ENCODE measurements at regions not wholly inside any gene's neighbourhood (a gene's known extent, or its start where the extent isn't known, plus 50 kb on each side); places are given as distances from the start of the nearest gene placed in this dataset.

- Histone ChIP-seq H2AFZ (no peak overlapping the region), H3K4me3 (ENCODE audit: low read depth, low read length) (no peak overlapping the region), H3K79me2 (no peaks in the 10 kb centered on the region), H3K4me1 (no peaks in the 10 kb centered on the region), H3K4me2 (ENCODE audit: low read length) (no peak overlapping the region), H3K36me3 (ENCODE audit: control insufficient read depth, insufficient read depth, low read length) (peaks cover 2% of the 10 kb centered on the region), H3K27ac (no peak overlapping the region), H3K9me3 (ENCODE audit: control insufficient read depth, low read length) (no peaks in the 10 kb centered on the region), H3K9ac (no peak overlapping the region), H3K27me3 (ENCODE audit: control insufficient read depth, insufficient read depth, low read length) (no peaks in the 10 kb centered on the region)
- TF ChIP-seq CTCF (IDR thresholded peaks at IDR 0.05) = no peak
These were observed 108.1 kb upstream of the SPRY1 start for GRCh38 chr4:123288309-123289025.

- H3K4me1 ChIP-seq = no peaks in the 10 kb centered on the region
- no peak overlapping the region for H3K9ac ChIP-seq
- no peak overlapping the region for H3K27ac ChIP-seq
- no peaks in the 10 kb centered on the region for H3K9me3 ChIP-seq (ENCODE audit: control insufficient read depth, low read length)
- no peak overlapping the region for H3K4me2 ChIP-seq (ENCODE audit: low read length)
- H3K4me3 ChIP-seq (ENCODE audit: low read depth, low read length) = no peak overlapping the region
- H2AFZ ChIP-seq = no peak overlapping the region
- no peaks in the 10 kb centered on the region for H3K79me2 ChIP-seq
- H3K36me3 ChIP-seq (ENCODE audit: control insufficient read depth, insufficient read depth, low read length) = peaks cover 2% of the 10 kb centered on the region
- no peak for TF ChIP-seq CTCF (IDR thresholded peaks at IDR 0.05)
- H3K27me3 ChIP-seq (ENCODE audit: control insufficient read depth, insufficient read depth, low read length) = no peaks in the 10 kb centered on the region
These were observed 105.3 kb upstream of the SPRY1 start for GRCh38 chr4:123291329-123291728.

- Histone ChIP-seq H3K4me1 (no peaks in the 10 kb centered on the region), H3K27me3 (ENCODE audit: control insufficient read depth, insufficient read depth, low read length) (no peaks in the 10 kb centered on the region), H3K4me2 (ENCODE audit: low read length) (no peak overlapping the region), H3K36me3 (ENCODE audit: control insufficient read depth, insufficient read depth, low read length) (no peaks in the 10 kb centered on the region), H3K27ac (no peak overlapping the region), H3K9me3 (ENCODE audit: control insufficient read depth, low read length) (no peaks in the 10 kb centered on the region), H2AFZ (no peak overlapping the region), H3K79me2 (no peaks in the 10 kb centered on the region), H3K4me3 (ENCODE audit: low read depth, low read length) (no peak overlapping the region), H3K9ac (no peak overlapping the region)
- no peak for TF ChIP-seq CTCF (IDR thresholded peaks at IDR 0.05)
These were observed 98.8 kb upstream of the SPRY1 start for GRCh38 chr4:123297836-123298235.

GRCh38 chr4:123298261-123298660 is 98.3 kb upstream of the SPRY1 start:
- no peaks in the 10 kb centered on the region for H3K79me2 ChIP-seq
- no peaks in the 10 kb centered on the region for H3K9me3 ChIP-seq (ENCODE audit: control insufficient read depth, low read length)
- H3K4me3 ChIP-seq (ENCODE audit: low read depth, low read length) = no peak overlapping the region
- no peak overlapping the region for H3K27ac ChIP-seq
- H3K36me3 ChIP-seq (ENCODE audit: control insufficient read depth, insufficient read depth, low read length) = no peaks in the 10 kb centered on the region
- TF ChIP-seq CTCF (IDR thresholded peaks at IDR 0.05) = no peak
- no peak overlapping the region for H3K9ac ChIP-seq
- no peaks in the 10 kb centered on the region for H3K27me3 ChIP-seq (ENCODE audit: control insufficient read depth, insufficient read depth, low read length)
- no peak overlapping the region for H2AFZ ChIP-seq
- no peaks in the 10 kb centered on the region for H3K4me1 ChIP-seq
- H3K4me2 ChIP-seq (ENCODE audit: low read length) = no peak overlapping the region

GRCh38 chr4:123298801-123299200 is 97.8 kb upstream of the SPRY1 start:
- H3K27ac ChIP-seq = no peak overlapping the region
- H3K4me3 ChIP-seq (ENCODE audit: low read depth, low read length) = no peak overlapping the region
- H3K27me3 ChIP-seq (ENCODE audit: control insufficient read depth, insufficient read depth, low read length) = no peaks in the 10 kb centered on the region
- no peak overlapping the region for H2AFZ ChIP-seq
- no peaks in the 10 kb centered on the region for H3K4me1 ChIP-seq
- H3K9ac ChIP-seq = no peak overlapping the region
- H3K36me3 ChIP-seq (ENCODE audit: control insufficient read depth, insufficient read depth, low read length) = no peaks in the 10 kb centered on the region
- no peak for TF ChIP-seq CTCF (IDR thresholded peaks at IDR 0.05)
- H3K4me2 ChIP-seq (ENCODE audit: low read length) = no peak overlapping the region
- no peaks in the 10 kb centered on the region for H3K9me3 ChIP-seq (ENCODE audit: control insufficient read depth, low read length)
- no peaks in the 10 kb centered on the region for H3K79me2 ChIP-seq
